DOHH2 (cell line): ENCODE measurements at regions not wholly inside any gene's neighbourhood (a gene's known extent, or its start where the extent isn't known, plus 50 kb on each side); places are given as distances from the start of the nearest gene placed in this dataset.

ENCODE experiments used
- H3F3A ChIP-seq: fragments of 200-600 bp; sonication (generic), shearing (Covaris generic); 2 replicates; pipeline ENCODE4 v1.6.0; 2016; ENCODE audit warnings: antibody characterized with exemption, mild to moderate bottlenecking; ENCODE audit not compliant: control insufficient read depth, insufficient read depth
- H3K27ac ChIP-seq: fragments of 200-600 bp; sonication (generic); 2 replicates; pipeline ENCODE4 v1.5.1; 2014; ENCODE audit warnings: low read depth, mild to moderate bottlenecking, low read length, moderate library complexity
- H3K27me3 ChIP-seq: fragments of 200-600 bp; sonication (generic); 2 replicates; pipeline ENCODE4 v1.6.1; 2014; ENCODE audit warnings: mild to moderate bottlenecking, low read length, mixed read lengths; ENCODE audit not compliant: control insufficient read depth
- H3K36me3 ChIP-seq: fragments of 200-600 bp; sonication (generic); 2 replicates; pipeline ENCODE4 v1.6.1; 2014; ENCODE audit warnings: mild to moderate bottlenecking, low read length, moderate library complexity, mixed read lengths; ENCODE audit not compliant: control insufficient read depth
- H3K4me1 ChIP-seq: fragments of 200-600 bp; sonication (generic); 2 replicates; pipeline ENCODE4 v1.6.1; 2014; ENCODE audit warnings: mild to moderate bottlenecking, low read length, mixed read lengths; ENCODE audit not compliant: control insufficient read depth
- H3K4me2 ChIP-seq: fragments of 200-600 bp; sonication (generic); 2 replicates; pipeline ENCODE4 v1.6.0; 2014; ENCODE audit warnings: mild to moderate bottlenecking, low read length, moderate library complexity
- H3K4me3 ChIP-seq: fragments of 200-600 bp; sonication (generic); 2 replicates; pipeline ENCODE4 v1.5.1; 2014; ENCODE audit warnings: mild to moderate bottlenecking, low read length, mixed read lengths
- H3K79me2 ChIP-seq: fragments of 200-600 bp; sonication (generic); 2 replicates; pipeline ENCODE4 v1.6.1; 2014; ENCODE audit warnings: mild to moderate bottlenecking, low read length, mixed read lengths; ENCODE audit not compliant: control insufficient read depth
- H3K9me2 ChIP-seq: fragments of 200-600 bp; sonication (generic); replicated peaks from 2 replicates; pipeline ENCODE4 v1.6.1; 2014; ENCODE audit warnings: mild to moderate bottlenecking, low read length, mixed read lengths; ENCODE audit not compliant: control insufficient read depth
- H3K9me3 ChIP-seq: fragments of 200-600 bp; sonication (generic); 2 replicates; pipeline ENCODE4 v1.6.1; 2014; ENCODE audit warnings: antibody characterized with exemption, low read length, mixed read lengths; ENCODE audit not compliant: control insufficient read depth, insufficient read depth
- H4K20me1 ChIP-seq: fragments of 200-600 bp; sonication (generic); 2 replicates; pipeline ENCODE4 v1.6.0; 2014; ENCODE audit warnings: low read depth, mild to moderate bottlenecking, antibody characterized with exemption, low read length, moderate library complexity; ENCODE audit not compliant: control insufficient read depth, insufficient read depth
- EZH2phosphoT487 ChIP-seq: fragments of 200-600 bp; sonication (generic); IDR thresholded peaks from 2 replicates; pipeline ENCODE4 v1.6.1; 2017; ENCODE audit warnings: borderline replicate concordance, mild to moderate bottlenecking, antibody characterized with exemption, low read length, moderate library complexity, mixed read lengths
- TF ChIP-seq, protein P1 (sequence below): fragments of 200-600 bp; sonication (generic); IDR thresholded peaks from one replicate; pipeline ENCODE4 v1.5.1; 2014; ENCODE audit warnings: antibody characterized with exemption, mild to moderate bottlenecking, low read depth, low read length; ENCODE audit not compliant: poor library complexity, severe bottlenecking

DNA sequence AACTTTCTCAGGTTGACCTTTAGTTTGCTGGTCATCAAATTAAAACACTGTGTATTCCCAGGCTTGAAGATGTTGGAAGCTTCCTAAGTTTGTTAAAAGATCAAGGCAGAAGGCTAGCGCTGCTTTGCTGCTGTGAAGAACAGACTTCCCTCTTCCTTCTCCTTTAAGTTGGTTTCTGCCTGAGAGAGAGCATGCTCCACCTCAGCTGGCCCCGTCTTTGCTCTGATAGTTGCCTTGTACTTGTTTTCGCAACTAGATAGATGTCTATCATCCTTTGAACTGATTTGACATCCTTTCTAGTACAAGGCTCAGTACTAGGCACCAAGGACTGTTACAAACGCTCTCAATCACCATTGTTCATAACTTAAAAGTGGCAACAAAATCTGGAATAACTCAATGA lies 177.8 kb upstream of the MKLN1 start:
- H3K27ac ChIP-seq: no peak overlapping the region

DNA sequence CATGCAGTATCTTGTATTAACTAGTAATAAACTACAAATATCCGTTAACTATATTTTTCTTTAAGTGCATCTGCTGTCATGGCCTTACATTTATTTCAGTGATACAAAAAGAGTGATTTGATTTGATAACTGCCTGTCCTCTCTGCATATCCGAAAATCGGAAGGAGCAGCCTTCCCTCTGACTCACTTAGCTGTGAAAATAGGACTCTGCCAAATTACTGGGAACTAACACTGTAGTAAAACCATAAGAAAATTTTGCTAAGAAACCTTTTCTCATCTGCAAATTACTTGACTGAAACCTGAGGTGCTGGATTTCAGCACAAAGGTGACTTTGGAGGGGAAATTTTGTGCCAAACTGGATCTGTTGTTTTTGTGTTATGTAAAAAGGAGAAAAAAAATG lies 176.6 kb upstream of the MKLN1 start:
- Histone ChIP-seq H3K36me3 (no peaks in the 10 kb centered on the region), H3F3A (no peaks in the 10 kb centered on the region), H3K4me1 (peaks cover 4% of the 10 kb centered on the region), H4K20me1 (no peaks in the 10 kb centered on the region), H3K79me2 (no peaks in the 10 kb centered on the region), H3K27me3 (no peaks in the 10 kb centered on the region), H3K9me3 (no peaks in the 10 kb centered on the region), H3K27ac (no peak overlapping the region), H3K4me3 (no peak overlapping the region), H3K9me2 (no peaks in the 10 kb centered on the region), H3K4me2 (no peak overlapping the region)
- TF ChIP-seq EZH2phosphoT487: no peak

More for the DNA sequence above, 177.8 kb upstream of the MKLN1 start:
- no peaks in the 10 kb centered on the region for H3K9me2 ChIP-seq
- TF ChIP-seq, protein P1, sequence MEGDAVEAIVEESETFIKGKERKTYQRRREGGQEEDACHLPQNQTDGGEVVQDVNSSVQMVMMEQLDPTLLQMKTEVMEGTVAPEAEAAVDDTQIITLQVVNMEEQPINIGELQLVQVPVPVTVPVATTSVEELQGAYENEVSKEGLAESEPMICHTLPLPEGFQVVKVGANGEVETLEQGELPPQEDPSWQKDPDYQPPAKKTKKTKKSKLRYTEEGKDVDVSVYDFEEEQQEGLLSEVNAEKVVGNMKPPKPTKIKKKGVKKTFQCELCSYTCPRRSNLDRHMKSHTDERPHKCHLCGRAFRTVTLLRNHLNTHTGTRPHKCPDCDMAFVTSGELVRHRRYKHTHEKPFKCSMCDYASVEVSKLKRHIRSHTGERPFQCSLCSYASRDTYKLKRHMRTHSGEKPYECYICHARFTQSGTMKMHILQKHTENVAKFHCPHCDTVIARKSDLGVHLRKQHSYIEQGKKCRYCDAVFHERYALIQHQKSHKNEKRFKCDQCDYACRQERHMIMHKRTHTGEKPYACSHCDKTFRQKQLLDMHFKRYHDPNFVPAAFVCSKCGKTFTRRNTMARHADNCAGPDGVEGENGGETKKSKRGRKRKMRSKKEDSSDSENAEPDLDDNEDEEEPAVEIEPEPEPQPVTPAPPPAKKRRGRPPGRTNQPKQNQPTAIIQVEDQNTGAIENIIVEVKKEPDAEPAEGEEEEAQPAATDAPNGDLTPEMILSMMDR: no peak
- no peak for TF ChIP-seq EZH2phosphoT487
- no peaks in the 10 kb centered on the region for H4K20me1 ChIP-seq
- peaks cover 15% of the 10 kb centered on the region for H3K4me1 ChIP-seq
- no peaks in the 10 kb centered on the region for H3F3A ChIP-seq
- no peak overlapping the region for H3K4me2 ChIP-seq
- H3K27me3 ChIP-seq: no peaks in the 10 kb centered on the region
- H3K36me3 ChIP-seq: no peaks in the 10 kb centered on the region
- H3K79me2 ChIP-seq: no peaks in the 10 kb centered on the region
- no peaks in the 10 kb centered on the region for H3K9me3 ChIP-seq
- no peak overlapping the region for H3K4me3 ChIP-seq

DNA sequence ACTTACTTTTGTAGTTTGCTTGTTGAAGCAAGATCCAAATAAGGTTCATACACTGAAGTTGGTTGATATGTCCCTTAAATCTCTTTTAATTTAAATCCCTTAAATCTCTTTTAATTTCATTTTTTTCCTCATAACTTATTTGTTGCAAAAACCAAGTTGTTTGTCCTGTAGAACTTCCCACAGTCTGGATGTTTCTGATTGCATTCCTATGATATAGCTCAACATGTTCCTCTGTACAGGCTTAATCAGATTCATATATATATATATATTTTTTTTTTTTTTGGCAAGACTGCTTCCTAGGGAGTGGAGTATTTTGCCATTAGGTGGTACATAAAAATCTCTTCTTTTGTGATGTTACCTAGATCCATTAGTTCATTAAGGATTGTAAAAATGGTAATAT lies 174.9 kb upstream of the MKLN1 start:
- no peak for TF ChIP-seq EZH2phosphoT487
- TF ChIP-seq, protein P1: no peak
- H3K4me1 ChIP-seq: no peaks in the 10 kb centered on the region
- no peak overlapping the region for H3K4me3 ChIP-seq
- H3K36me3 ChIP-seq: no peaks in the 10 kb centered on the region
- H3K9me3 ChIP-seq: no peaks in the 10 kb centered on the region
- H3K79me2 ChIP-seq: no peaks in the 10 kb centered on the region
- no peaks in the 10 kb centered on the region for H4K20me1 ChIP-seq
- H3K9me2 ChIP-seq: no peaks in the 10 kb centered on the region
- H3F3A ChIP-seq: no peaks in the 10 kb centered on the region
- H3K27ac ChIP-seq: no peak overlapping the region
- no peaks in the 10 kb centered on the region for H3K27me3 ChIP-seq
- H3K4me2 ChIP-seq: no peak overlapping the region

DNA sequence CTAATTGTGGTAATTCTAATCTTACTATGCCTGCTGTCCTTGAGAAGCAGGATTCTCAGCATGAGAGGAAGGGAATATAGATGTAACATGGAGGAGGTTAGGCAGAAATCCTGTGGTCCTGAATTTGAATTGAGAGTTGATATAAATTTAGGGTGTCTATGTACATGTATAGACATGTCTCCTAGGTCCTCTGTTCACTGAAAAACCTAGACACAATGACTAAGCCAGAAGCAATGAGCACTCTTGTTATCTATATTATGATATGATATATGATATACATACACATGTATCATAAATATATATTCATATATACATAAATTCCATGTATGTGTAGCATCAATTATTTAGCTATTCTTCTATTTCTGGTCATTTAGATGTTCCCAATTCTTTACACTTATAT lies 173.3 kb upstream of the MKLN1 start:
- Histone ChIP-seq H3F3A (no peaks in the 10 kb centered on the region), H3K9me3 (no peaks in the 10 kb centered on the region), H3K36me3 (no peaks in the 10 kb centered on the region), H3K9me2 (no peaks in the 10 kb centered on the region), H3K4me1 (no peaks in the 10 kb centered on the region), H3K4me2 (no peak overlapping the region), H3K79me2 (no peaks in the 10 kb centered on the region), H3K27ac (no peak overlapping the region), H4K20me1 (no peaks in the 10 kb centered on the region), H3K27me3 (no peaks in the 10 kb centered on the region), H3K4me3 (no peak overlapping the region)
- TF ChIP-seq, protein P1: no peak
- no peak for TF ChIP-seq EZH2phosphoT487
